ENCODE measurements at regions not wholly inside any gene's neighbourhood (a gene's known extent, or its start where the extent isn't known, plus 50 kb on each side); places are given as distances from the start of the nearest gene placed in this dataset.

DNA sequence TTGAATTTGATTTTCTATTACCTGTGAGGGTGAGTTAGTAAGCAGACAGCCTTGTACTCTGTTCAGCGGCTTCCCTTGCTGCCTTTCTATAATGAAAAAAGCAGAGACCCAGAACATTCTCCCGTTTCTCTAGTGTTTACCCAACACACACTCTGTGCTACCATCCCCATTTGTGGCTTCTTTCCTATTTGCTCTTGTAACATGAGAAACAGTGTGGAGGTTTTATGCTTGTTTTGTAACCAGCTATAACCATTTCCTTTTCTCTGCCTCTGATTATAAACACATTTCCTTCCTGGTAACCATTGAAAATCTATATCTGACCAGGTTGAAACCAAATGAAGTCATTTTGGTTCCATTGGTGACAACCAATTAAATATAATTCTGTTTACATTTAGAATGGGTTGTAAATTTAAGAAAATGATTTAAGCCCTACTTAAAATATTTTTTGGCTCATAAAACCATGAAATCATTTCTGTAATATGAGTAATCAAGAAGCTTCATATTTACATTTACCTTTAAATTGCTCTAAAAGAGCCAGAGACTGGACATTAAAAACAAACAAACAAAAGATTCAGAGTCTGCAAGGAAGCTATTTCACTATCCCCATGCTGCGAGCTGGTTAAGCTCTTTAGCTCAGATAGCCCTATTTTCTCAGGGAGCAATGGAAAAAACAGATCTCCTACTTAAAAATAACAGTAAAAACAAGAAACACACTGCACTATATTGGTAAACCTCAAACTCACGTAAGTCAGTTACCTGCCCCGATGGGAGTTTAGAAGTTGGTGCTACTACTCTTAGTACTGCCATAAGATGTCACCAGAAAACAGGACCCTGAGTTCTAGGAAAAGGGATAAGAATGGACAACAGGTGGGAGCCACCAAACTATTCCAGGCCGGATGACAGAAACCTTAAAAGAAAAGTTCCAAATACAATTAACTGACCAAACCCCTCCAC, 206.5 kb upstream of the EEA1 start:
- DNase-seq, result peak; percentile 77

DNA sequence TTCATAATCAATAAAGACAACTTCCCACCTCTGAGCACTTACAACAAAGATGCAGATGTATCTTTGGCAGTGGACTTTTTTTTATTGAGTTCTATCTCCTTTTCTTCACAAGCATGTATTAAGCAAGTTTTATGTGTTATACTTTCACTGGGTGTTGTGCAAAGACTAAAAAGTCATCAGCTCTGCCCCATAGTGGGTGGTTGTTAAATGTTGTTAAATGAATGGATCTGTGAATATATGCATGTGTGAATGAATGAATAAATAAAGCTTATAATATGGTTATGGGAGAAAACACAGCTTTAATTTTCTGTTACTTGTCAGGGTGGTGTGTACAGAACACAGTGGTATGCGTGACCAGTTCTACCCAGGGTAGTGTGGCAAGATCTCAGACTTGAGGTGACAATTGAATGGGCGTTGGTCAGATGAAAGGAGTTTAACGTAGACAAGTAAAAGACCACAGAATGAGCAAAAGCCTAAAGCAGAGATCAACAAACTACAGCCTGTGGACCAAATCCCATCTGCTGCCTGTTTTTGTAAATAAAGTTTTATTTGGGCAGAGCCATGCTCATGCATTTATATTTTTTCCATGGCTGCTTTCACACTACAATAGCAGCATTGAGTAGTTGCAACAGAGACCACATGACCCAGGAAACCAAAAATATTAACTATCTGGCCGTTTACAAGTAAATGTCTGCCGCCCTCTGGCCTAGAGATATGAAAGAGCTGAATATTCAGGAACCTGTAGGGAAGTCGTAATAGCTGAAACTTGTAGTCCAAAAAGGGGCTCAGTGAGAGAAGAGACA, 207.4 kb upstream of the EEA1 start:
- peak; percentile 80 for DNase-seq

DNA sequence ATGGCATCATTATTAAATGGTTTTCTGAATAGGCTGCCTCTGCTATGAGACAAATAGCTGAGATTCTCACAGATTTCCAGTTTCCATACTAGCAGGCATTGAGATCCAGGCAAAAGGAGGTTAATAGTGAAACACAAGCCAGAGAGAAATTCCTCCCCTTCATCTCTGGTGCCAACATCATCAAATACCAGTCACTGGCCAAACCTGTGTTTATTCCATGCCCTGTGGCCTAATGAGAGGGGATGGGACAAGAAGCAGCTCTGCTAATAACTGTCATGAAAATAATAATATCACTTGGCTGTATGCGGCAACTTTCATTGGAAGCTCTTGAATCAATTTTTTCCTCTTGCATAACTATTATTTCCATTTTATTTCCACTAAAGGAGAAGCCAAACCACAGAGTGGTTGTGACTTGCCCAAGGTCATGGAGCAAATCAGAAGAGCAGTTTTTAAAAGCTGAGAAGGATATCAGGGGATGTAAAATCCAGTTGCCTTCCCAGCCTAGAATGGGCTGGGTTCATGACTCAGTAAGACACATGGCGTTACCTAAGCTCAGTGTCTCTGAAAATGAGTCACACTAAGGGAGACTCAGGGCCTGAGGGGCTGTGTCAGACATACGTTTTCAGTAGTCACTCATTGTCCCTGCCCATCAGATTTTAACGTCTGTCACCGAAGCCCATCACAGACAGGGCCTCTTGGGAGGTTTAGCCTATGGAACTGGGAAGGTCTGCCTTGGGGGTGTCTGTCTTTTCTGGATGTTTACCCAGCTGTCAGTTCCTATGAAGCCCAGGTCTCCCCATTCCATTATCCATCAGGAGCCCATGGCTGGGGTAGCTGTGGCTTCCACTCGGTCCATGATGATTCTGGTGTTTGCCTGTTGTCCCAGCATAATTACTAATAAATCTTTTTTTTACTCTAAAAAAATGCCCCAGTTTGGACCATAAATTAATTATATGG, 208.8 kb upstream of the EEA1 start:
- peak; percentile 63 for DNase-seq

DNA sequence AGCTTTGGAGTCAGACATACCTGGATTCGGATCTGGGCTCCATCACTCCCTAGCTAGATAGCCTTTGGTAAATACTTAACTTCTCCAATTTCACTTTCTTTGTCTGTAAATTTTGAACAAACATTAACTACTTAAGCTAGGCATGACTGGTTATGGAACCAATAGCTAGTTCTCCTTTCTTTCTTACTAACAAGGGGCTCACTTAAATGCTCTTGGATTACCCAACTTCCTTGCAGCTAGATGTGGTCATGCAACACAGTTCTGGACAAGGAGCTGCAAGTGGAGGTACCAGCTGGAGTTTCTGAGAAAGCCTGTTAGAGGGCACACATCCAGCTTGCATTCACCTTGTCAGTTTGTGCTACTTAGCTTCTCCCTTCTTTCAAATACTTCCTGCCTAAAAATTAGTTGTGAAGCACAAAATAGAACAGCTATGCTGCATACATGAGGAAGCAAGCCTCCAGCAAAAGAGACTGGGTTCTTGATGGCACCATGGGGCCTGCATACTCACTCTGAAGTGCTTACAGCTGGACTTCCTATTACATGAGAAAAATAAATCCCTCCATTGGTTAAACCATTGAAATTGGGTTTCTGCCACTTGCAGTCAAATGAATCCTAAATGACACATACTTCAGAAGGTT, 210.1 kb upstream of the EEA1 start:
- peak; percentile 98 for DNase-seq

GRCh38 chr12:93140325-93140724, 211.2 kb upstream of the EEA1 start:
- no peak for DNase-seq

DNA sequence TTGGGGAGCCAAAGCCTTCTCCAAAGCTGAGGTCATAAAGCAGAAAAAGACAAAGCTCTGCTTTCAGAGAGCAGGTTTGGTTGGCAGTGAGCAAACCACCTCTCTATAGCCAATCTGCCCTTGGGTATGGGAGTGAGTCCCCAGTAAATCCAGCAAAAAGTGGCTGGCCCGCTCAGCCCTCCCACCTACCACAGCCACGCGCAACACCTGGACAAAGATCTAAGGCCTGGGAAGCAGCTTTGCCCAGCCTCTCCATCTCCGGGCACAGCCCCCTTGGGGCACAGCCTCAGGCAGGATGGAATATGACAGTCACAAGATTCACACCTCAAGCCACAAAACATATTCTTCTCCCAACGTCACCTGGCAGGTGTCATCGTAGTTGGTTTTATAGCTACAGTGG, 211.7 kb upstream of the EEA1 start:
- DNase-seq, result no peak

GRCh38 chr12:93142881-93143280, 213.8 kb upstream of the EEA1 start:
- DNase-seq, result no peak

GRCh38 chr12:93144109-93144508, 215.0 kb upstream of the EEA1 start:
- DNase-seq, result no peak

- DNase-seq, result no peak
These were observed 216.0 kb upstream of the EEA1 start for GRCh38 chr12:93145086-93145485.

DNA sequence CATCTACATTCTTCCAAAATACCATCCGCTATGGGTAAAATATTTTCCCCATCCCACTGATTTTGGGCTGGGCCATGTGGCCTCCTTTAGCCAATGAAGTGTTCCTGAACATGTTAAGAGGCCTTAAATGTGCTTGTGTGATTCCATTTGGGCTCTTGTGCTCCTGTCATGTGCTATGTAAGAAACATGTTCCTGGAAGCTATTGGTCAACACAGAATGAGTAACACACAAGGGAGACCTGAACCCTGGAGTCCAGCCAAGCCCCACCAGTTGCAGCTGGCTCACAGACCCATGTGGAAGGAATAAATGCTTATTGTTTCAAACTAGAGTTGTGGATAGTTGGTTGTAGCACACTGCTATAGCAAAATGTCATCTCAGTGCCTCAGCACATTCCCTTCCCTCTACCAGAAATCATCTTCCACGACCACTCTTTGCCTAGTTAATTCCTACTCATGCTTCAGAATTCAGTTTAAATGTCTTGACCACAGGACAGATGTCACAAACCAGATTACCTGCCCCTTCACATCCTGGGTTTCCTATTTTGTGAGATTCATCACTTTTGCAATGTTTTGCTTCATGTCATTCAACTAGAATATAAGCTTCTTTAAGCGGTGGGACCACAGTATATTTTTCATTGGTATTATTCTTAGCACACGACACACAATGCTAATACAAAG, 217.3 kb upstream of the EEA1 start:
- peak; percentile 30 for DNase-seq

- DNase-seq, result no peak
These were observed 217.9 kb upstream of the EEA1 start for GRCh38 chr12:93146970-93147369.

DNA sequence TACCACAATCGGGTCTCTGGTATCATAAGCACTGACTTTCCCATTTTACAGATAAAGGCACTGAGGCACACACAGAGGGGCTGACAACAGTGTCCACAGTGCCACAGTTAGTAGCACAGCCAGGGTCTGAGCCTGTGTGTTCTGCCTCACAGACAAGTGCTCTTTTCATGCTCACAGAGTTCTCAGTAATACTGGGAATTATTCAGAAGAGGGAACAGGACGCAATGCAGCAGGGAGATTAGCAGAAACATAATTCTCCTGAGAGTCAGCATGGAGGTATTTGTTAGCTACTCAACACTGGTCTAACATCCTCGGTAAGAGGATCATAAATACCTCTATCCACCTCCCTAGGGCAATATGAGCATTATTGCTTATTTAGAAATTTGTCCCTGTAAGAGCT, 219.3 kb upstream of the EEA1 start:
- no peak for DNase-seq

GRCh38 chr12:93149229-93149628, 220.1 kb upstream of the EEA1 start:
- DNase-seq, result no peak

DNA sequence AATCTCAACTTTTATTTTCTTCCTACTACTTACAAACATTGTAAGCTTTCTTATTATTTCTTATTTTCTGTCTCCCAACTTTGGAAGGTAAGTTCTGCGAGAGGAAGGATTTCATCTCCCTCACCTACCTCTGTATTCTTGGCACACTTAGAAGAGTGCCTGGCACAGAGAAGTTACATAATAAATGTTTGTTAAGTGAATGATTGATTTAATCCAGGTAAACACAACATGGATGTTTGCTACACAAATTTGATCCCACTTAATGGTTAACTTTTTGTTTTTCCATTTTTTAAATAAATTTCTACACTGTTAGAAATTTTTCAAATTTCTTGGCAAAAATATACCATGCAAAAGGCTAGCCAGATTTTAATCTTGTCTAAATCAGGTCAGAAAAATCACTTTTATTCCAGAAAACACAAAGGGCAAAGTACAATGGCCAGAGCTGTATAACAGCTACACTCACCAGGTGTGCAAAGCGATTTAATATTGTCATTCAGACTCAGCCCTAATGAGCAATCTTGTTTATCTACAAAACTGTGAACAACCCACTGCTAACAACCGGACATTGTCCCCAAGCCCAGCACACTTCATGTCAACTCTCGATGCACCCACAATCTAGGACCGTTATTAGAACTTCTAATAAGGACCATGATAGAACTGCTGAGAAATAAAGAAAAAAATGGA, 222.1 kb upstream of the EEA1 start:
- DNase-seq, result no peak

DNA sequence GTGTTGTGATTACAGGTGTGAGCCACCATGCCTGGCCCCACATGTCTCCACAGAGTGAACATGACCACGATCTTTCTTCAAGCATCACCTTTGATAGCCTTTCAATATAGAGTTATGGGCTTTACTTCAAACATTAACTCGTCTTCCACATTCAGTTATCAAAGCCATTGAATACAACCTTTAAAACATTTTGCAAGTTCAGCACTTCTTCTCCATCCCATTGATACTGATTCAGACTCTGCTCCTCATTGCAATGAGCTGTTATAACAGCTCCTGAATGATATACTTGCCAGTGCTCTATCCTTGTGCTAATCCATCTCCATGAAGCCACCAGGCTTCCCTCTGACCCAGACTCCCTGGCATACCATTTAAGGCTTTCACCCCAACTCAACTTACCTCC, 223.5 kb upstream of the EEA1 start:
- no peak for DNase-seq

DNA sequence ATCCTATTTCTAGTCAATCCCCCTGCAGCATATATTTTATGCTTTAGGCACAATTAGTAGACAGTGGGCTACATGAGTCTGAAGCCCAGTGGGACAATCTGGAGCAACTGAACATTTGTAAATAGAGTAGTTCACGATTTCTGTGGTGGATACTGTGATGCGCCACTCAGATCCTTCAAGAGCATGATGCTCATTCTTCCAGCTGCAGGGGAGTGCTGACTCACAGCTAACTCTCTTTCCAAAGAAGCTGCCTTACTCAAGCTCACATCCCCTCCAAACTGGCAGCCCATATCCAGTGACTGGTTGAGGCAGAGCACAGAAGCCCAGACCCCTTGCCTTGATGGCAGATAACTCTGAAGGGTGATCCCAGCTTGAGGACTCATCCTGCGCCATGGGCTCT, 224.2 kb upstream of the EEA1 start:
- peak; percentile 19 for DNase-seq

DNA sequence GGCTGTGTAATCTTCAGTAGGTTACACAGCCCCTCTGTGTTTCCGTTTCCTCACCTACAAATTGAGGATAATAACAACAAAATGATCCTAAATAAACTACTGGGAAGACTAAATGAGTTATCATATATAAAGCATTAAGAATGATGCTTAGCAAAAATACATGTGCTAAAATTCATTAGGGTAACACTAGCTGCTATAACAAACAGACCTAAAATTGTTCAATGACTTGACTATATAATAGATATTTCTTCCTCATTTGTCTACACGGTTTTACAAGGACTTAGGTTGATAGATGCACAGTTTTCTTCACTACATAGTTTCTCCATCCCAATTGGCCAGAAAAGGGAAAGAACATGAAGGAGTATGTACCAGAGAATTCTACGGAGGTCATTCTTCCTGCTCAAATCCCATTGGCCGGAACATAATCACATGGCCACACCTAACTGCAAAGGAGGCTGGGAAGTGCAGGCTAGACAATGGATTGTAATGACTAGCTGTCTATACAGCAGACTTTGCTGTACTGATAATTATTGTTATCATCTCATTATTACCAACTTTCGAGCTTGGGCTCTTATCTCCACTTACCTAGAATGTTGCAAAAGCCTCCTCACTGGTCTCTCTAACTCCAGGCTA, 223.5 kb upstream of the NUDT4 start:
- no peak for DNase-seq

- DNase-seq, result no peak
These were observed 222.8 kb upstream of the NUDT4 start for GRCh38 chr12:93154753-93155480.

- no peak for DNase-seq
These were observed 221.5 kb upstream of the NUDT4 start for GRCh38 chr12:93156086-93156716.
